PFSK-1 (cell line): ENCODE measurements at regions not wholly inside any gene's neighbourhood (a gene's known extent, or its start where the extent isn't known, plus 50 kb on each side); places are given as distances from the start of the nearest gene placed in this dataset.

Experiments
- FOXP2 ChIP-seq: optimal IDR thresholded peaks from 2 replicates; pipeline ENCODE3; 2011; ENCODE audit warnings: borderline replicate concordance, control low read depth, inconsistent platforms; ENCODE audit not compliant: insufficient read depth; ENCODE audit errors: extremely low read length, extremely low read depth
- POLR2AphosphoS5 ChIP-seq: IDR thresholded peaks from 2 replicates; pipeline ENCODE4 v1.6.1; 2012; ENCODE audit warnings: low read depth, mild to moderate bottlenecking, control low read depth, low read length, moderate library complexity
- REST ChIP-seq, 2 experiments: IDR thresholded peaks; 2 replicates each; pipeline versions ENCODE4 v1.6.1 to v1.8.0; 2011 to 2012; ENCODE audit warnings: low read depth in 2 of 2, low read length in 2 of 2, control low read depth in 1 of 2, inconsistent platforms in 1 of 2, mild to moderate bottlenecking in 1 of 2, moderate library complexity in 1 of 2; ENCODE audit not compliant: insufficient read depth in 1 of 2
- SIN3A ChIP-seq: IDR thresholded peaks from 2 replicates; pipeline ENCODE4 v1.6.1; 2012; ENCODE audit warnings: mild to moderate bottlenecking, low read length, moderate library complexity, borderline replicate concordance; ENCODE audit not compliant: insufficient read depth
- TAF1 ChIP-seq: IDR thresholded peaks from 2 replicates; pipeline ENCODE4 v1.6.1; 2012; ENCODE audit warnings: low read length, control low read depth, borderline replicate concordance; ENCODE audit not compliant: insufficient read depth

GRCh38 chr7:4436936-4437335, 245.2 kb upstream of the FOXK1 start:
- no peak for TF ChIP-seq POLR2AphosphoS5
- TF ChIP-seq SIN3A, result no peak
- no peak for TF ChIP-seq TAF1
- TF ChIP-seq REST (IDR thresholded peaks at IDR 0.05; ENCODE audit: insufficient read depth in 1 of 2, low read depth in 2 of 2, low read length in 2 of 2), result no peak
- no peak for TF ChIP-seq FOXP2

- TF ChIP-seq POLR2AphosphoS5, result no peak
- no peak for TF ChIP-seq REST (IDR thresholded peaks at IDR 0.05; ENCODE audit: insufficient read depth in 1 of 2, low read depth in 2 of 2, low read length in 2 of 2)
- TF ChIP-seq SIN3A, result no peak
- no peak for TF ChIP-seq FOXP2
- TF ChIP-seq TAF1, result no peak
Measured at GRCh38 chr7:4437916-4438315, 244.2 kb upstream of the FOXK1 start.

GRCh38 chr7:4438723-4439245, 243.3 kb upstream of the FOXK1 start:
- TF ChIP-seq POLR2AphosphoS5 (no peak), REST (IDR thresholded peaks at IDR 0.05; ENCODE audit: insufficient read depth in 1 of 2, low read depth in 2 of 2, low read length in 2 of 2) (no peak), FOXP2 (no peak)

- no peak for TF ChIP-seq REST (IDR thresholded peaks at IDR 0.05; ENCODE audit: insufficient read depth in 1 of 2, low read depth in 2 of 2, low read length in 2 of 2)
Measured at GRCh38 chr7:4439444-4439843, 242.7 kb upstream of the FOXK1 start.

GRCh38 chr7:4444106-4444505, 238.0 kb upstream of the FOXK1 start:
- TF ChIP-seq TAF1 (no peak), POLR2AphosphoS5 (no peak), SIN3A (no peak)
